ENCODE measurements at regions not wholly inside any gene's neighbourhood (a gene's known extent, or its start where the extent isn't known, plus 50 kb on each side); places are given as distances from the start of the nearest gene placed in this dataset.

GRCh38 chr16:17029602-17030350 lies 441.0 kb downstream of the XYLT1 start:
- no peak for DNase-seq
- Histone ChIP-seq H3K4me3 (no peak overlapping the region), H3K27ac (no peak overlapping the region), H3K4me1 (no peaks in the 10 kb centered on the region), H3K27me3 (no peaks in the 10 kb centered on the region), H3K36me3 (no peaks in the 10 kb centered on the region), H3K9me3 (no peaks in the 10 kb centered on the region)
- TF ChIP-seq CTCF (IDR thresholded peaks at IDR 0.05) (no peak), POLR2A (IDR thresholded peaks at IDR 0.05) (no peak)
- intact Hi-C loops (cut with DNase I; ENCODE audit: low total_unique reads), result no loop called here

- TF ChIP-seq POLR2A (IDR thresholded peaks at IDR 0.05), result no peak
- no peak for TF ChIP-seq CTCF (IDR thresholded peaks at IDR 0.05)
- Histone ChIP-seq H3K4me3 (no peak overlapping the region), H3K36me3 (no peaks in the 10 kb centered on the region), H3K27ac (no peak overlapping the region), H3K27me3 (no peaks in the 10 kb centered on the region), H3K9me3 (no peaks in the 10 kb centered on the region), H3K4me1 (no peaks in the 10 kb centered on the region)
- DNase-seq, result no peak
- intact Hi-C loops (cut with DNase I; ENCODE audit: low total_unique reads), result no loop called here
Observed at GRCh38 chr16:17031484-17032268, 439.1 kb downstream of the XYLT1 start.

- Histone ChIP-seq H3K27ac (no peak overlapping the region), H3K9me3 (no peaks in the 10 kb centered on the region), H3K36me3 (no peaks in the 10 kb centered on the region), H3K27me3 (no peaks in the 10 kb centered on the region), H3K4me1 (no peaks in the 10 kb centered on the region), H3K4me3 (no peak overlapping the region)
- intact Hi-C loops (cut with DNase I; ENCODE audit: low total_unique reads), result no loop called here
- DNase-seq, result no peak
- TF ChIP-seq CTCF (IDR thresholded peaks at IDR 0.05) (no peak), POLR2A (IDR thresholded peaks at IDR 0.05) (no peak)
Observed at GRCh38 chr16:17032332-17032731, 438.4 kb downstream of the XYLT1 start.

- Histone ChIP-seq H3K27me3 (no peaks in the 10 kb centered on the region), H3K9me3 (no peaks in the 10 kb centered on the region), H3K36me3 (no peaks in the 10 kb centered on the region), H3K4me1 (no peaks in the 10 kb centered on the region), H3K4me3 (no peak overlapping the region), H3K27ac (no peak overlapping the region)
- no peak for DNase-seq
- TF ChIP-seq CTCF (IDR thresholded peaks at IDR 0.05) (no peak), POLR2A (IDR thresholded peaks at IDR 0.05) (no peak)
- intact Hi-C loops (cut with DNase I; ENCODE audit: low total_unique reads), result no loop called here
Observed at GRCh38 chr16:17034477-17035252, 436.1 kb downstream of the XYLT1 start.

Data from uterus (tissue), 3 donors.